PC-3 (cell line): ENCODE measurements at regions not wholly inside any gene's neighbourhood (a gene's known extent, or its start where the extent isn't known, plus 50 kb on each side); places are given as distances from the start of the nearest gene placed in this dataset.
"Not testable (repeated sequence)": the region's sequence is repeated elsewhere in the genome, so short reads cannot be mapped to it uniquely, and the experiment has no call there.

Experiments
- ATAC-seq: fragments of 200-7000 bp; cut with Tn5 transposase; 2 replicates; pipeline ENCODE4 v1.9.1; 2020; ENCODE audit warnings: mild to moderate bottlenecking, moderate library complexity
- BruUV-seq: library from RNA; stranded (reverse); fragments of 400-500 nt; replicated peaks from 2 replicates; lab custom pipeline; 2021; lab: Mats Ljungman, UMichigan
- CTCF ChIA-PET: fragments of 300-600 bp; sonication (Branson Sonifier 250); formaldehyde crosslinking; loops from one replicate; lab custom pipeline; 2022; ENCODE audit warnings: antibody characterized with exemption; lab: Charles Lee
- POLR2A ChIA-PET: fragments of 300-600 bp; sonication (Branson Sonifier 250); formaldehyde crosslinking; loops from one replicate; lab custom pipeline; 2022; ENCODE audit warnings: antibody characterized with exemption; ENCODE audit not compliant: unreplicated experiment; lab: Charles Lee
- DNase-seq: peaks from one replicate; pipeline ENCODE4 v3.0.0-alpha.2; 2015
- H2AFZ ChIP-seq: fragments of 300-600 bp; sonication (generic); 2 replicates; pipeline ENCODE4 v1.6.0; 2016; ENCODE audit warnings: antibody characterized with exemption, low read length
- H3F3A ChIP-seq: fragments of 300-600 bp; sonication (generic); one replicate; pipeline ENCODE4 v1.6.0; 2017; ENCODE audit warnings: antibody characterized with exemption, low read length, control low read depth, mild to moderate bottlenecking; ENCODE audit not compliant: unreplicated experiment
- H3K27ac ChIP-seq: fragments of 300-600 bp; sonication (generic); 2 replicates; pipeline ENCODE4 v1.5.1; 2016; ENCODE audit warnings: mild to moderate bottlenecking, low read length
- H3K27me3 ChIP-seq: fragments of 300-600 bp; sonication (generic); 2 replicates; pipeline ENCODE4 v1.6.1; 2016; ENCODE audit warnings: low read length, mixed read lengths
- H3K36me3 ChIP-seq: fragments of 300-600 bp; sonication (generic); 2 replicates; pipeline ENCODE4 v1.6.1; 2016; ENCODE audit warnings: low read depth, mixed run types, low read length, mixed read lengths
- H3K4me1 ChIP-seq: fragments of 300-600 bp; sonication (generic); 2 replicates; pipeline ENCODE4 v1.5.1; 2016; ENCODE audit warnings: low read length; ENCODE audit not compliant: insufficient read depth
- H3K4me2 ChIP-seq: fragments of 300-600 bp; sonication (generic); 2 replicates; pipeline ENCODE4 v1.6.0; 2016; ENCODE audit warnings: low read length
- H3K4me3 ChIP-seq: fragments of 300-600 bp; sonication (generic); 2 replicates; pipeline ENCODE4 v1.5.1; 2016; ENCODE audit warnings: mild to moderate bottlenecking, low read length, mixed read lengths
- H3K79me2 ChIP-seq: fragments of 300-600 bp; sonication (generic); 2 replicates; pipeline ENCODE4 v1.6.1; 2017; ENCODE audit warnings: low read length, mixed read lengths
- H3K9ac ChIP-seq: fragments of 300-600 bp; sonication (generic); 2 replicates; pipeline ENCODE4 v1.6.0; 2016; ENCODE audit warnings: mild to moderate bottlenecking, low read length
- H3K9me2 ChIP-seq: fragments of 300-600 bp; sonication (generic); replicated peaks from 2 replicates; pipeline ENCODE4 v1.6.1; 2016; ENCODE audit warnings: mixed run types, low read length, mixed read lengths
- H3K9me3 ChIP-seq: fragments of 300-600 bp; sonication (generic); 2 replicates; pipeline ENCODE4 v1.6.1; 2016; ENCODE audit warnings: low read length, mixed read lengths
- H4K20me1 ChIP-seq: fragments of 300-600 bp; sonication (generic); 2 replicates; pipeline ENCODE4 v1.6.1; 2016; ENCODE audit warnings: low read length, mixed read lengths
- CTCF ChIP-seq: fragments of 300-600 bp; sonication (generic); conservative IDR thresholded peaks from 2 replicates; pipeline ENCODE4 v1.5.1; 2017; ENCODE audit warnings: antibody characterized with exemption, low read depth, mild to moderate bottlenecking, low read length
- EZH2 ChIP-seq: fragments of 300-600 bp; sonication (generic); IDR thresholded peaks from one replicate; pipeline ENCODE4 v1.6.1; 2017; ENCODE audit warnings: antibody characterized with exemption, mild to moderate bottlenecking, low read length; ENCODE audit not compliant: unreplicated experiment
- EZH2phosphoT487 ChIP-seq: fragments of 300-600 bp; sonication (generic); IDR thresholded peaks from 2 replicates; pipeline ENCODE4 v1.6.1; 2018; ENCODE audit warnings: mild to moderate bottlenecking, antibody characterized with exemption, low read length, borderline replicate concordance
- intact Hi-C: fragments of 100-400 bp; cut with micrococcal nuclease; formaldehyde crosslinking; loops from 2 replicates; pipeline ENCODE4 v1.9.0; 2023

- ChIA-PET POLR2A (no interaction called here), CTCF (no interaction called here)
- no peak for DNase-seq
- no peak overlapping the region for H3K9ac ChIP-seq
- H3K4me2 ChIP-seq = no peak overlapping the region
- no peak overlapping the region for H3K4me3 ChIP-seq
- ATAC-seq = no peak
- H3K9me2 ChIP-seq = no peaks in the 10 kb centered on the region
- H3K27me3 ChIP-seq = no peaks in the 10 kb centered on the region
- H3K79me2 ChIP-seq = no peaks in the 10 kb centered on the region
- H3K27ac ChIP-seq = no peak overlapping the region
- intact Hi-C loops = no loop called here
- H2AFZ ChIP-seq = no peak overlapping the region
- H3K36me3 ChIP-seq = no peaks in the 10 kb centered on the region
- H3K4me1 ChIP-seq = no peaks in the 10 kb centered on the region
- BruUV-seq = no TSS peak
- H3K9me3 ChIP-seq = no peaks in the 10 kb centered on the region
- no peaks in the 10 kb centered on the region for H4K20me1 ChIP-seq
- no peaks in the 10 kb centered on the region for H3F3A ChIP-seq
- no peak for TF ChIP-seq EZH2
- TF ChIP-seq EZH2phosphoT487 = no peak
- no peak for TF ChIP-seq CTCF
Measured at GRCh38 chr12:59111851-59112250, 191.5 kb upstream of the LRIG3 start.

- DNase-seq, intact Hi-C loops: not testable (repeated sequence)
Measured at GRCh38 chr12:59108516-59108915, 188.2 kb upstream of the LRIG3 start.

GRCh38 chr12:59100585-59100984 is 180.3 kb upstream of the LRIG3 start:
- H3K4me3 ChIP-seq = no peak overlapping the region
- ChIA-PET CTCF (interaction anchor here (0.6 kb wide), 1 partner anchor 78 kb away, joined by 3 read pairs; no protein-coding TSS in a partner anchor), POLR2A (interaction anchor here (0.7 kb wide), 1 partner anchor 59 kb away, joined by 3 read pairs; no protein-coding TSS in a partner anchor)
- no peak for DNase-seq
- intact Hi-C loops = no loop called here
- H3K9me3 ChIP-seq = no peaks in the 10 kb centered on the region
- H4K20me1 ChIP-seq = no peaks in the 10 kb centered on the region
- TF ChIP-seq EZH2phosphoT487 = no peak
- no peak for TF ChIP-seq CTCF
- no peak for TF ChIP-seq EZH2
- H3K79me2 ChIP-seq = no peaks in the 10 kb centered on the region
- H3K36me3 ChIP-seq = no peaks in the 10 kb centered on the region
- no peak for ATAC-seq
- no peak overlapping the region for H3K4me2 ChIP-seq
- no TSS peak for BruUV-seq
- no peaks in the 10 kb centered on the region for H3K27me3 ChIP-seq
- no peak overlapping the region for H3K9ac ChIP-seq
- no peaks in the 10 kb centered on the region for H3F3A ChIP-seq
- no peak overlapping the region for H2AFZ ChIP-seq
- H3K27ac ChIP-seq = no peak overlapping the region
- 0 out of 2 replicates have a peak, but pooled peaks cover 4% of the 10 kb centered on the region for H3K4me1 ChIP-seq
- no peaks in the 10 kb centered on the region for H3K9me2 ChIP-seq

More at GRCh38 chr12:59108516-59108915, 188.2 kb upstream of the LRIG3 start:
- H3K4me1 ChIP-seq, H3K9ac ChIP-seq, H3K4me3 ChIP-seq, ATAC-seq, POLR2A ChIA-PET, H3K27ac ChIP-seq, H3K4me2 ChIP-seq, H3F3A ChIP-seq, BruUV-seq, CTCF ChIA-PET, H3K9me2 ChIP-seq, H2AFZ ChIP-seq, H3K9me3 ChIP-seq, H3K36me3 ChIP-seq, H3K79me2 ChIP-seq, H4K20me1 ChIP-seq, H3K27me3 ChIP-seq: not testable (repeated sequence)
